HepG2 (cell line): ENCODE measurements at regions not wholly inside any gene's neighbourhood (a gene's known extent, or its start where the extent isn't known, plus 50 kb on each side); places are given as distances from the start of the nearest gene placed in this dataset.

ENCODE experiments used
- ATAC-seq: fragments of 200-7000 bp; cut with Tn5 transposase; 3 replicates; pipeline ENCODE4 v1.9.1; 2020; ENCODE audit warnings: mild to moderate bottlenecking, moderate library complexity
- BruUV-seq: library from RNA; stranded (reverse); fragments of 400-500 nt; replicated peaks from 2 replicates; lab custom pipeline; 2021; lab: Mats Ljungman, UMichigan
- CTCF ChIA-PET: fragments of 300-600 bp; formaldehyde crosslinking; extraction: SDS; loops from one replicate; lab custom pipeline; 2021; ENCODE audit warnings: low total read pairs, inconsistent platforms, low intra/inter-chr PET ratio; lab: Yijun Ruan, JAX
- POLR2A ChIA-PET: fragments of 350-600 bp; sonication (Branson Sonifier 250); formaldehyde crosslinking; loops from one replicate; lab custom pipeline; 2020; ENCODE audit warnings: antibody characterized with exemption, inconsistent platforms; lab: Yijun Ruan, JAX
- DNase-seq: peaks from one replicate; pipeline ENCODE4 v3.0.0-alpha.2; 2015; ENCODE audit warnings: low spot score
- FAIRE-seq: peaks from 3 replicates; lab custom pipeline; 2011; peaks lifted over from hg19 to GRCh38; lab: Jason Lieb, UNC
- H2AFZ ChIP-seq: one replicate; pipeline ENCODE4 v1.6.1; 2011; ENCODE audit warnings: low read length, inconsistent platforms
- H3K27ac ChIP-seq: fragments of 300-600 bp; 3 replicates; pipeline ENCODE4 v1.8.0; 2011; ENCODE audit warnings: mixed run types, mild to moderate bottlenecking, mixed read lengths, low read length, inconsistent platforms; ENCODE audit not compliant: insufficient read depth; ENCODE audit errors: extremely low read length
- H3K27me3 ChIP-seq, 2 experiments: fragments of 200-600 bp in 1 of 2; 2 replicates in 1 of 2; 3 replicates in 1 of 2; pipeline versions ENCODE4 v1.6.0 to v1.8.0; 2011; ENCODE audit warnings: low read length in 2 of 2, mild to moderate bottlenecking in 2 of 2, moderate library complexity in 2 of 2, inconsistent platforms in 1 of 2; ENCODE audit not compliant: insufficient read depth in 2 of 2, control insufficient read depth in 1 of 2
- H3K36me3 ChIP-seq, 2 experiments: fragments of 200-600 bp in 1 of 2; replicated peaks in 1 of 2; 2 replicates in 1 of 2; 3 replicates in 1 of 2; pipeline versions ENCODE4 v1.5.1 to v1.8.0; 2011; ENCODE audit warnings: low read length in 2 of 2, inconsistent platforms in 1 of 2; ENCODE audit not compliant: insufficient read depth in 2 of 2, control insufficient read depth in 1 of 2
- H3K4me1 ChIP-seq: 2 replicates; pipeline ENCODE4 v1.5.1; 2012; ENCODE audit warnings: low read length, inconsistent platforms; ENCODE audit not compliant: insufficient read depth
- H3K4me2 ChIP-seq: 2 replicates; pipeline ENCODE4 v1.6.0; 2011; ENCODE audit warnings: low read depth, low read length, inconsistent platforms
- H3K4me3 ChIP-seq, 3 experiments: fragments of 200-600 bp in 1 of 3; sonication (generic), shearing (Covaris generic) in 1 of 3; replicated peaks in 1 of 3; 2 replicates each; pipeline ENCODE4 v1.5.1; 2011 to 2016; ENCODE audit warnings: low read length in 3 of 3, inconsistent platforms in 2 of 3, low read depth in 2 of 3, mild to moderate bottlenecking in 2 of 3, control low read depth in 1 of 3, mixed read lengths in 1 of 3; ENCODE audit not compliant: insufficient read depth in 1 of 3
- H3K79me2 ChIP-seq: one replicate; pipeline ENCODE4 v1.6.1; 2011; ENCODE audit warnings: low read length, inconsistent platforms; ENCODE audit not compliant: insufficient read depth
- H3K9ac ChIP-seq: 2 replicates; pipeline ENCODE4 v1.6.0; 2011; ENCODE audit warnings: mild to moderate bottlenecking, low read depth, low read length, inconsistent platforms; ENCODE audit not compliant: insufficient read depth
- H3K9me3 ChIP-seq: 2 replicates; pipeline ENCODE4 v1.5.1; 2012; ENCODE audit warnings: mild to moderate bottlenecking, low read length
- H4K20me1 ChIP-seq: 2 replicates; pipeline ENCODE4 v1.6.0; 2011; ENCODE audit warnings: inconsistent platforms, mild to moderate bottlenecking, low read length, moderate library complexity; ENCODE audit not compliant: insufficient read depth
- EED ChIP-seq: sonication (generic); formaldehyde crosslinking; IDR thresholded peaks from 2 replicates; pipeline ENCODE4 v1.5.0; 2020; ENCODE audit warnings: mild to moderate bottlenecking, missing genetic modification reagents
- ZNF224 ChIP-seq: sonication (generic); formaldehyde crosslinking; IDR thresholded peaks from 2 replicates; pipeline ENCODE4 v1.5.0; 2020; ENCODE audit warnings: mild to moderate bottlenecking, missing genetic modification reagents
- ZNF501 ChIP-seq: sonication (generic); formaldehyde crosslinking; IDR thresholded peaks from 2 replicates; pipeline ENCODE4 v1.5.1; 2020; ENCODE audit warnings: mild to moderate bottlenecking, moderate library complexity, missing genetic modification reagents
- WGBS: methylation state at CpG from one replicate; pipeline ENCODE4 v1.1.6; 2017; ENCODE audit warnings: low lambda C conversion rate; 5-methylcytosine and 5-hydroxymethylcytosine counted together
- in situ Hi-C: cut with HindIII; loops from 2 replicates; pipeline ENCODE4 v1.10.0; 2017; ENCODE audit warnings: low pct_unique_long_range_greater_than_20kb; ENCODE audit not compliant: extremely low pct_ligation_motif_present
- intact Hi-C: fragments of 100-400 bp; cut with micrococcal nuclease; formaldehyde crosslinking; loops from one replicate; pipeline ENCODE4 v1.10.0; 2022; ENCODE audit not compliant: unreplicated experiment
- TF ChIP-seq, protein P1 (sequence below): fragments of 450-650 bp; IDR thresholded peaks from 2 replicates; pipeline ENCODE4 v1.6.1; 2017; ENCODE audit warnings: mild to moderate bottlenecking
- TF ChIP-seq, protein P2 (sequence below): sonication (generic); formaldehyde crosslinking; IDR thresholded peaks from 2 replicates; pipeline ENCODE4 v1.4.0; 2020; ENCODE audit warnings: mild to moderate bottlenecking, missing genetic modification reagents

DNA sequence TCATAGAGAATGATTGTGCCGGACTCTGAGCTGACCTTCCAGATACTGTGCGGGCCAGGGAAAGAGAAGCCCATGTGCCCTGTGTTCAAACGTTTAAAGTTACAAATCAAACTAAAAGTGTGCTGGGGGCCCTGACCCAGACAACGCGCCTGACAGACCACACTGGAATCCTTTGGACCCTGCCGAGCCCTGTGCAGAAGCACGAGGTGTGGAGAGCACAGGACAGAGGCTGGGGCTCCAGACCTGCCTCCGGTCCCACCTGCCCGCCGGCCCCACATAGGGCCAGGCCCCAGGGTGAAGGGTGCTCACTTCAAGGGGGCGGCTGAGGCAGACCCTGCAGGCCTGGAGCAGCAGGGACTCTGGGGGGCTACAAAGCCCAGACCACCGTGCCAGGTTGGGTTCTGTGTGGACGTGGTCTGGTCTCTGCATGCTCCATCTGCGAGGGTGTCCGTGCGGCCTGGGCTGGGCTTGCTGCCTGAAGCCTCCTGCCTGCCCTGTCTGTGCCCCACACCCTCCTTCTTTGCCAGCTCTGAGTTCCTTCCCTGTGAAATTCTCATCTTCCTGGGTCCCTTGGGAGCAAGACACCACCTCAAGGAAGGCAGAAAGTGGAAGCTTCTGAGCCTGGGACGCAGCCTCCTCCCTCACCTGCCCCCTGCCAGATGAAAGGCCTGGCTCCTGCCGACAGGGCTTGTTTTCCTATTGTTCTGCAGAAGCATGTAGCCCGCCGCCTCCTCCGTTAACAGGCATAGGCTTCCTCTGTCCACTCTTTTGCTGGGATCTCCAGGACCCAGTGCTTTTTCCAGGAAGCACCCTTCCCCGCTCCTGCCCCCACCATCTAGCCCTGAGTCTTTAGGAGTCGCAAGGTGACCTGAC, 186.2 kb downstream of the ERMARD start (continued):
- TF ChIP-seq, protein P1, sequence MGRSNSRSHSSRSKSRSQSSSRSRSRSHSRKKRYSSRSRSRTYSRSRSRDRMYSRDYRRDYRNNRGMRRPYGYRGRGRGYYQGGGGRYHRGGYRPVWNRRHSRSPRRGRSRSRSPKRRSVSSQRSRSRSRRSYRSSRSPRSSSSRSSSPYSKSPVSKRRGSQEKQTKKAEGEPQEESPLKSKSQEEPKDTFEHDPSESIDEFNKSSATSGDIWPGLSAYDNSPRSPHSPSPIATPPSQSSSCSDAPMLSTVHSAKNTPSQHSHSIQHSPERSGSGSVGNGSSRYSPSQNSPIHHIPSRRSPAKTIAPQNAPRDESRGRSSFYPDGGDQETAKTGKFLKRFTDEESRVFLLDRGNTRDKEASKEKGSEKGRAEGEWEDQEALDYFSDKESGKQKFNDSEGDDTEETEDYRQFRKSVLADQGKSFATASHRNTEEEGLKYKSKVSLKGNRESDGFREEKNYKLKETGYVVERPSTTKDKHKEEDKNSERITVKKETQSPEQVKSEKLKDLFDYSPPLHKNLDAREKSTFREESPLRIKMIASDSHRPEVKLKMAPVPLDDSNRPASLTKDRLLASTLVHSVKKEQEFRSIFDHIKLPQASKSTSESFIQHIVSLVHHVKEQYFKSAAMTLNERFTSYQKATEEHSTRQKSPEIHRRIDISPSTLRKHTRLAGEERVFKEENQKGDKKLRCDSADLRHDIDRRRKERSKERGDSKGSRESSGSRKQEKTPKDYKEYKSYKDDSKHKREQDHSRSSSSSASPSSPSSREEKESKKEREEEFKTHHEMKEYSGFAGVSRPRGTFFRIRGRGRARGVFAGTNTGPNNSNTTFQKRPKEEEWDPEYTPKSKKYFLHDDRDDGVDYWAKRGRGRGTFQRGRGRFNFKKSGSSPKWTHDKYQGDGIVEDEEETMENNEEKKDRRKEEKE: no peak

DNA sequence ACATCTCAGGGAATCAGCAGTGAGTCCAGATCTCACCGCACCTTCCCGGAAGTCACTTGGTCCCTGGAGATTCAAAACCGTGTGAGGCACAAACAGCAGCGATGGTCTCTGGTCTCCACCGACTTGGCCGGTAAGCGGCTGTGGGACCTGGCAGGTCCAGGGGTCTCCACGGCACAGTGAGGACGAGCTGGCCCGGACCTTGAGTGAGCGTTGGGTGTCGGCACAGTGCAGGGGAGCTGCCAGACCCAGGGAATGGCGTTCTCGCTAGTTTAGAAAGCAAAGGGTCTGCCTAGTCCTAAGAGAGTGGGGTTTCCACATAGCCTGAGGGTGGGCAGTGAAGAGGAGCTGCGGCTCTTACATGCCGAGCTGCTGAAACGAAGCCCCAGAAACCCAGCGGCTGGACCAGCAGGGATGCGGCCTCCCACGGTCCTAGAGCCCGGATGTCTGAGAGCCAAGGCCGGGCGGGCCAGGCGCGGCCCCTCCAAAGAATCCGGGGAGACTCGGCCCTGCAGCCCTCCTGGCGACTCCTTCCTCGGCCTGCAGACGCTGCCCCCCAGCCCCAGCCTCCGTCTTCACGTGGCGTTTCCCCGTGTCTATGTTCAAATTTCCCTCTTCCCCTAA, 185.0 kb downstream of the ERMARD start:
- ATAC-seq: no peak
- in situ Hi-C loops: no loop called here
- no peak overlapping the region for H3K27ac ChIP-seq
- WGBS: 55% methylated on average over 29 of the region's 34 CpGs
- peaks cover 27 to 91% of the 10 kb centered on the region in 2 experiments for H3K27me3 ChIP-seq
- no peaks in the 10 kb centered on the region for H4K20me1 ChIP-seq
- no peaks in the 10 kb centered on the region for H3K36me3 ChIP-seq
- BruUV-seq: no TSS peak
- no peak overlapping the region for H3K4me2 ChIP-seq
- no peak for FAIRE-seq
- no peak overlapping the region for H3K4me3 ChIP-seq
- H3K9me3 ChIP-seq: no peaks in the 10 kb centered on the region
- DNase-seq: no peak
- ChIA-PET CTCF (no interaction called here), POLR2A (interaction anchor here (0.6 kb wide), 1 partner anchor 508 kb away, joined by 3 read pairs; no protein-coding TSS in a partner anchor)
- H3K79me2 ChIP-seq: no peaks in the 10 kb centered on the region
- intact Hi-C loops: no loop called here
- no peak overlapping the region for H2AFZ ChIP-seq
- no peak overlapping the region for H3K9ac ChIP-seq
- H3K4me1 ChIP-seq: peaks cover 4% of the 10 kb centered on the region; the same call in 1 of the 2 replicates
- TF ChIP-seq EED (CRISPR knock-in tag) (0 out of 2 replicates have a peak, but pooled peaks have one; percentile 47), ZNF501 (no peak), ZNF224 (CRISPR knock-in tag) (0 out of 2 replicates have a peak, but pooled peaks have one; percentile 20)
- TF ChIP-seq, protein P2, sequence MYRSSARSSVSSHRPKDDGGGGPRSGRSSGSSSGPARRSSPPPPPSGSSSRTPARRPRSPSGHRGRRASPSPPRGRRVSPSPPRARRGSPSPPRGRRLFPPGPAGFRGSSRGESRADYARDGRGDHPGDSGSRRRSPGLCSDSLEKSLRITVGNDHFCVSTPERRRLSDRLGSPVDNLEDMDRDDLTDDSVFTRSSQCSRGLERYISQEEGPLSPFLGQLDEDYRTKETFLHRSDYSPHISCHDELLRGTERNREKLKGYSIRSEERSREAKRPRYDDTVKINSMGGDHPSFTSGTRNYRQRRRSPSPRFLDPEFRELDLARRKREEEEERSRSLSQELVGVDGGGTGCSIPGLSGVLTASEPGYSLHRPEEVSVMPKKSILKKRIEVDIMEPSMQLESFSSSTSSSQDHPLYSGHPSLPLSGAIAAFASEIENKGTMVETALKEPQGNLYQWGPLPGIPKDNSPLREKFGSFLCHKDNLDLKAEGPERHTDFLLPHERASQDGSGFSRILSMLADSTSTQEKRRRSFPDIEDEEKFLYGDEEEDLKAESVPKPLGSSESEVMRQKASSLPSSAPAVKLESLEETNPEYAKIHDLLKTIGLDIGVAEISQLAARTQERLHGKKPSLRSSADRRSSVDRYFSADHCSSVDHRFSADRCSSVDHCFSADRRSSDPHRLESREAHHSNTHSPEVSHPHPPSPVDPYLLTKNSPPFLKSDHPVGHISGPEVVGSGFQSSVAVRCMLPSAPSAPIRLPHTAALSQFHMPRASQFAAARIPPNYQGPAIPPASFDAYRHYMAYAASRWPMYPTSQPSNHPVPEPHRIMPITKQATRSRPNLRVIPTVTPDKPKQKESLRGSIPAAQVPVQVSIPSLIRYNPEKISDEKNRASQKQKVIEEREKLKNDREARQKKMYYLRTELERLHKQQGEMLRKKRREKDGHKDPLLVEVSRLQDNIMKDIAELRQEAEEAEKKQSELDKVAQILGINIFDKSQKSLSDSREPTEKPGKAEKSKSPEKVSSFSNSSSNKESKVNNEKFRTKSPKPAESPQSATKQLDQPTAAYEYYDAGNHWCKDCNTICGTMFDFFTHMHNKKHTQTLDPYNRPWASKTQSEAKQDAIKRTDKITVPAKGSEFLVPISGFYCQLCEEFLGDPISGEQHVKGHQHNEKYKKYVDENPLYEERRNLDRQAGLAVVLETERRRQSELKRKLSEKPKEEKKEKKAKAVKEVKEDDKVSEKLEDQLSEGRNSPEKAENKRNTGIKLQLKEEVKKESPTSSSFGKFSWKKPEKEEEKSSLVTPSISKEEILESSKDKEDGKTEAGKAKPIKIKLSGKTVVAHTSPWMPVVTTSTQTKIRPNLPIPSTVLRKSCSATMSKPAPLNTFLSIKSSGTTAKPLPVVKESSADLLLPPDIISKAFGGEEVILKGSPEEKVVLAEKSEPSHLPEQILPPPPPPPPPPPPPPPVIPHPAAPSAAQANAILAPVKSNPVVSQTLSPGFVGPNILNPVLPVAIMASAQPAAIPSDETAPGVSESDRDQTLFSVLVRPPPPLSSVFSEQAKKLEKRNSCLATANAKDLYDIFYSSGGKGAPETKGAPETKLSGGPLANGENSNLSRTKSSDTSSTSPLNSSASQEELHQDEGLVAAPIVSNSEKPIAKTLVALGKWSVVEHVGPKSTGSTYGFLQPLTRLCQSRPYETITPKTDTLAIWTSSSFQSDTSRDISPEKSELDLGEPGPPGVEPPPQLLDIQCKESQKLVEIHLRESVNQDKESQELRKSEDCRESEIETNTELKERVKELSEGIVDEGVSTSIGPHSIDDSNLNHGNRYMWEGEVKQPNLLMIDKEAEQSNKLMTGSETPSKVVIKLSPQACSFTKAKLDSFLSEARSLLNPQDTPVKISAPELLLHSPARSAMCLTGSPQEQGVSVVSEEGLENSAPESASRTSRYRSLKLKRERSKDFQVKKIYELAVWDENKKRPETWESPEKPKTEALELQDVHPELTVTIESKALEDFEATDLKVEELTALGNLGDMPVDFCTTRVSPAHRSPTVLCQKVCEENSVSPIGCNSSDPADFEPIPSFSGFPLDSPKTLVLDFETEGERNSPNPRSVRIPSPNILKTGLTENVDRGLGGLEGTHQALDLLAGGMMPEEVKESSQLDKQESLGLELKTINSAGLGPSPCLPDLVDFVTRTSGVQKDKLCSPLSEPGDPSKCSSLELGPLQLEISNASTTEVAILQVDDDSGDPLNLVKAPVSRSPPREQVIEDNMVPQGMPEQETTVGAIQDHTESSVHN: no peak
